Activated naive CD4-positive, alpha-beta T cell treated with anti-CD3 and anti-CD28 coated beads, Interleukin-2, amount 10 ng/mL, durations not matched to agents 7 days and 5 days (primary cell): ENCODE measurements at regions not wholly inside any gene's neighbourhood (a gene's known extent, or its start where the extent isn't known, plus 50 kb on each side); places are given as distances from the start of the nearest gene placed in this dataset.

Source experiments
- CTCF ChIA-PET: fragments of 350-600 bp; sonication (Branson Sonifier 250); formaldehyde crosslinking; loops from one replicate; lab custom pipeline; 2021; ENCODE audit warnings: antibody characterized with exemption; lab: Charles Lee
- DNase-seq: peaks from one replicate; pipeline ENCODE4 v3.0.0-alpha.2; 2020
- H3K27ac Mint-ChIP-seq: one replicate; pipeline ENCODE4 v1.8.0; 2021; ENCODE audit warnings: mild to moderate bottlenecking, moderate library complexity, mixed read lengths
- H3K27me3 Mint-ChIP-seq: one replicate; pipeline ENCODE4 v1.8.0; 2021; ENCODE audit warnings: mild to moderate bottlenecking, mixed read lengths
- H3K36me3 Mint-ChIP-seq: one replicate; pipeline ENCODE4 v1.8.0; 2021; ENCODE audit warnings: mixed read lengths
- H3K4me1 Mint-ChIP-seq: one replicate; pipeline ENCODE4 v1.8.0; 2021; ENCODE audit warnings: mixed read lengths
- H3K4me3 Mint-ChIP-seq: one replicate; pipeline ENCODE4 v1.8.0; 2021; ENCODE audit warnings: mild to moderate bottlenecking, moderate library complexity, mixed read lengths
- H3K9me3 Mint-ChIP-seq: one replicate; pipeline ENCODE4 v1.8.0; 2021; ENCODE audit warnings: mixed read lengths

DNA sequence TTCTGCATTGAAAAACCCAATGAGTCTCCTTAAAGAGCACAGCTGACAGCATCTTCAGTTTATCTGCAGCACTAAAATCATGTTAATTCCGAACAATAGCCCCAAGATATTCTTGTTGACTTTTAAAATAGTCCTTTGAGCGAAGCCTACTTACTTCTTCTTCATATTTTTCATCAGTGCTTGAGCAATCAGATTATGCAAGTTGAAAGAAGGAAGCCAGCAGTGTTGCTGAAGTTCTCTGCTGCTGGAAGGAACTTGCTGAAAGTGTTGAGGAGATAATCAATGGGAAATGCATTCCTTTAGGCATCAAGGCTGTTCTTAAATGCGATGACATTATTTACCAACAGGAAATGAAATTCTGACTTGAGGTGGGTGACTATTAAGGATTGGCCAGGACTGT lies 105.9 kb upstream of the SNTG2 start:
- DNase-seq: no peak
- H3K27ac Mint-ChIP-seq: no peak overlapping the region
- no peaks in the 10 kb centered on the region for H3K9me3 Mint-ChIP-seq
- CTCF ChIA-PET: no interaction called here
- H3K36me3 Mint-ChIP-seq: no peaks in the 10 kb centered on the region
- no peak overlapping the region for H3K4me3 Mint-ChIP-seq
- peaks cover 14% of the 10 kb centered on the region for H3K27me3 Mint-ChIP-seq
- H3K4me1 Mint-ChIP-seq: no peaks in the 10 kb centered on the region

DNA sequence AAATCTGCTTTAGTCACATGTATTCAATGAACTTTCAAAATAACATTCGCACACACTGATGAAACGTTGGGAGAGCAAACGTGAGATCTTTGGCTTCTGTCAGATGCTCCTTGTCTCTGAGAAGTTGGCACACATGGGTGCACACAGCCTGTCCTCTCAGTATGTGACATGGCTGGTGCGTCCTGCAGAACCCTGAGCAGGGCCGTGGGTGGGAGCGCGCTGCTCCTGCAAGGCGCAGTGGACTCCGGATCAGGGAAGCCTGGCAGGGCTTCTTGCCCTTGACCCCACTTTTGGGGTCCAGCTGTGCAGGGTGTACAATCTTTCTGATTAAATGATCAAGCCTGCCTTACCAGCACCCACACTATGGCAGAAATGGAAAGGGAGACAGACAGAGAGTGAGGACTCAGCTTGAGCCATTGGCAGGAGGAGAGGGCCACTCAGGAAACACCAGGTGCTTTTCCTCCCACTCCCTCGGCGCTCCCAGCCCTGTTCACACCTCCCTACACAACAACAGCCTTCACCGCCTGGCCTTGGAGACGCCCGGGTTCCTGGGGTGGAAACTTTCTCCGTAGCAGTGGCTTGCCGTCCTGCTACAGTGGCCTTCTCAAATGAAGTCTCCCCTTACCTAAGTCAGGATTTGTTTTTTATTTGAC lies 108.4 kb upstream of the SNTG2 start:
- Mint-ChIP-seq H3K9me3 (no peaks in the 10 kb centered on the region), H3K27me3 (peaks cover 26% of the 10 kb centered on the region), H3K27ac (no peak overlapping the region), H3K4me3 (no peak overlapping the region), H3K4me1 (no peaks in the 10 kb centered on the region), H3K36me3 (no peaks in the 10 kb centered on the region)
- no peak for DNase-seq
- CTCF ChIA-PET: no interaction called here

DNA sequence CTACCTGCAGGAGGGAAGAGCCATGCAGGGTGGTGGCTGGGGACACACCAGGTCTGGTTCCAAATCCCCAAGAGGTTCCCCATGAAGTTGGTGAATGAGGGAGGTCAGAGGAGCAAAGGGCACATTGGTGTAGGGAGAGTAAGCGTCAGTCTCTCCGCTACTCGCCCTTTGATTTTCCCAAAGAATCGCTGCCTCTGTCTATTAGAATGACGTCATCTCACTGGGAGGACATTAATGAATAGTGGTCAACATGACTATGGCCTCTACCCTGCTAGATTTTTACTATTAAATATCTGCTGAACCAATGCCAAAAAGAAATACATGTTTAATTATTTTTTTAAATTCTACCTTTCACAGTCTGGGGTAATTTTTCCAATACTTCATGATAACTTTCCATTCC lies 109.6 kb upstream of the SNTG2 start:
- no peaks in the 10 kb centered on the region for H3K36me3 Mint-ChIP-seq
- no peak for DNase-seq
- no peak overlapping the region for H3K4me3 Mint-ChIP-seq
- no peaks in the 10 kb centered on the region for H3K9me3 Mint-ChIP-seq
- CTCF ChIA-PET: no interaction called here
- peaks cover 26% of the 10 kb centered on the region for H3K27me3 Mint-ChIP-seq
- no peaks in the 10 kb centered on the region for H3K4me1 Mint-ChIP-seq
- H3K27ac Mint-ChIP-seq: no peak overlapping the region

DNA sequence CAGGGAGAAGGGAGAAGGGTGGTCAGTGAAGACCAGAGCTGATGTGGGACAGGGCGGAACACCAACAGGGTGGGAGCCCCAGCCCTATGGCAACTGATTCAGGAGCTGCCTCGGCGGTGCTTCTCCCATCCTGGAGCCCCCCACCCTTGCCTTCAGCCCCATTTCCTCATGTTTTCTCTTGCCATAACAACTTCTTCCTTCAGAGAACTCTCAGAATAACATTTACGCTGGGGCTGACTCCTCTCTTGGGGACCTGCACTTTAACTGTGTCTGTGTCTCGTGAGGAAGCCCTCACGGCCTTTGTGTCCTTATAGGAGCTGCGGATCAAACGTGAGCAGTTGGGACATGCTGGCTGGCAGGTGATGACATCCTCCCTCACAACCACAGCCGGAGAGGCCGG lies 116.4 kb upstream of the SNTG2 start:
- Mint-ChIP-seq H3K4me3 (no peak overlapping the region), H3K4me1 (no peaks in the 10 kb centered on the region), H3K9me3 (no peaks in the 10 kb centered on the region), H3K27ac (no peak overlapping the region), H3K27me3 (peaks cover 18% of the 10 kb centered on the region), H3K36me3 (no peaks in the 10 kb centered on the region)
- CTCF ChIA-PET: no interaction called here
- no peak for DNase-seq

DNA sequence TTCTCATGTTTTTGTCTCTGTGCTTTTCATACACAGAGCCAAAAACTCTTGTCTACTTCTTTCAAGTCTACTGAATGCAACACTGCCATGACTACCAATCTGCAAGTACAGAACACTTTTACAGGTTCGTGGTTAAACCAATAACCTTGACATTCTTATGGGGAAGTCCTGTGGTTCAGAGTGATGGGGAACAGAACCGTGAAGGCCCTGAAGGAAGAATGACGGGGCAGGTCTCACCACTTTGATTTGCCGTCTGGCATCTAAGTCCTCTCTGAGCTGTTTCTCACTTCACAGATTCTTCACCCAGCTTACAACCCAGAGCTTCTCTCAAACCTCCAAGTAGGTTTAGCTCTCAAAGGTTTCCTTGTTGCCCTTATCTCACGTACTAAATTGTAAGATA lies 117.5 kb upstream of the SNTG2 start:
- CTCF ChIA-PET: no interaction called here
- no peak overlapping the region for H3K4me3 Mint-ChIP-seq
- H3K36me3 Mint-ChIP-seq: no peaks in the 10 kb centered on the region
- no peaks in the 10 kb centered on the region for H3K9me3 Mint-ChIP-seq
- peaks cover 18% of the 10 kb centered on the region for H3K27me3 Mint-ChIP-seq
- no peaks in the 10 kb centered on the region for H3K4me1 Mint-ChIP-seq
- no peak for DNase-seq
- H3K27ac Mint-ChIP-seq: no peak overlapping the region

DNA sequence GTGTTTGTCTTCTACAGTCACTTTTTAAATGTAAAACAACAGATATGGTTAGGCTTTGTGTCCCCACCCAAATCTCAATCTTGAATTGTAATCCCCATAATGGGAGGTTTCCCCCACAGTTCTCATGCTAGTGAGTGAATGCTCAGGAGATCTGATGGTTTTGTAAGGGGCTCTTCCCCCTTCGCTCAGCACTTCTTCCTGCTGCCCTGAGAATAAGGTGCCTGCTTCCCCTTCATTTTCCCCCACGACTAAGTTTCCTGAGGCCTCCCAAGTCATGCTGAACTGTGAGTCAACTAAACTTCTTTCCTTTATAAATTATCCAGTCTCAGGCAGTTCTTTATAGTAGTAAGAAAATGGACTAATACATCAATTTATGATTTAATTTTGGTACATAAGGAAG lies 118.0 kb upstream of the SNTG2 start:
- H3K27ac Mint-ChIP-seq: no peak overlapping the region
- CTCF ChIA-PET: no interaction called here
- H3K27me3 Mint-ChIP-seq: peaks cover 15% of the 10 kb centered on the region
- no peaks in the 10 kb centered on the region for H3K36me3 Mint-ChIP-seq
- no peak for DNase-seq
- no peak overlapping the region for H3K4me3 Mint-ChIP-seq
- H3K9me3 Mint-ChIP-seq: no peaks in the 10 kb centered on the region
- H3K4me1 Mint-ChIP-seq: no peaks in the 10 kb centered on the region

DNA sequence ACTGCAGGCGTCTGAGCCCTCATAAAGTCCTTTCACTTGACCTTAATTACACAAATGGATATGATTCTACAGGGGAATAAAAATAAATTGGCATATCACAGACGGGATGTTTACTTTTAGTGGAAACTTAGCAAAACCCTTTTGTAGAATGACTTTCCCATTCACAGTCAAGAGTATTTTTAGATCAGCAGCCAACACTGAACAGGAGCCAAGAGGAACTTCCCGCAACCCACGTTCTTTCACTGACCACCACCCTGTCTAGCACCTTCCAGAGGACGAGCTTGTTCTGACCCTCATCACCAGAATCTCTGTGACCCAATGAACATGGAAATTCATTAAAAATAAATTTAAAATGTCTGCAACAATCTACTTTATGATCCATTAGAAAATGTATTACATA lies 119.0 kb upstream of the SNTG2 start:
- Mint-ChIP-seq H3K27ac (no peak overlapping the region), H3K4me3 (no peak overlapping the region), H3K9me3 (no peaks in the 10 kb centered on the region), H3K4me1 (no peaks in the 10 kb centered on the region), H3K36me3 (no peaks in the 10 kb centered on the region), H3K27me3 (peaks cover 15% of the 10 kb centered on the region)
- CTCF ChIA-PET: no interaction called here
- DNase-seq: no peak

DNA sequence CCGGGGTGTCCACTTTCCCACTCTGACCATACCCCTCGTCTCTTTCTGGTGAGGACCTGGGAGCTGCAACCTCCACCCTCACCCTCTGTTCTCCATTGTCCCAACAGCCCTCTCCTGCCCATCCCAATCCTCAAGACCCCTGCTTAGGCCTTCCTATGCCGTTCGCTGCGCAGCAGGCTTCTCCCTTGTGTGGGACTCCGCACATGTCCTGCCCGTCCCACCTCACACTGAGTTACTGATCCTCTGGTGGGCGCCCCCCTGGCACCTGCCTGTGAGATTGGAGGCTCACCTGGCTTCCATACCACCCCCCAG lies 119.5 kb upstream of the SNTG2 start:
- H3K27me3 Mint-ChIP-seq: peaks cover 15% of the 10 kb centered on the region

DNA sequence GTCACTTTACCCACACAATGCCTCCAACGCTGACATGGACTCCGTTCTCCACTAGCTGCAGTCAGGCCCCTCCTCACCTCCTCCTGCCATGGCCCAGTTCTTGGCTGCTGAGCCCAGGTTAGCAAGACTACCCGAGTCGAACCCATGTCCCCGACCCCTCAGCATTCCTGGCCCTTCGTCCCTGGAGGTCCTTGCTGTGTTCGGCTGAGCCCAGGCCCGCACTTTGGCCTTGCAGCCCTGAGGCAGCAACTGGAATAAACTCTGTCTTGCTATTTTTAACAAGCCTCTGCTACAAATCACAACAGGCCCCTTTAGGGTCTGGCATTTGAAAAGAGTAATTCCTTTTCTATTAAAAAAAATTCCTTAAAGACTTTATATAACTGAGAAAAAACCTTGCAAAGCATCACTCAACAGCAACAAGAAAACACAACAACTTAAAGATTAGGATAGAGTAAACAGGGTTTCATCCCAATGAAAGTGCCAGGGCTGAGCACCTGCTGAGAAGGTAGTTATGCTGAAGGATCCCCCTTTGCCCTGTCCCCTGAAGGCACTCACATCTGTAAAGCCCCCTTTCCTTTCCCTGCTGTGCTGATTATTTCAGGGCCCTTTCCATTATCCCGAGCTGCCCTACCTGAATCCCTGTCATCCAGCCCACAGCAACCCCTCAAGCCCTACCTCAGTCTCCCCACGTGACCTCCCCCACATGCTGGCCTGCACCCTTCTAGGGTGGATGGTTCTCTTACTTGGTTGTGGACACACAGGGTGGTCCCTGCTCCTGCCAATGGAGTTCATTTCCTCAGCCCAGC lies 120.0 kb upstream of the SNTG2 start:
- no peak for DNase-seq
- no peaks in the 10 kb centered on the region for H3K4me1 Mint-ChIP-seq
- no peaks in the 10 kb centered on the region for H3K9me3 Mint-ChIP-seq
- no peak overlapping the region for H3K27ac Mint-ChIP-seq
- no peak overlapping the region for H3K4me3 Mint-ChIP-seq
- CTCF ChIA-PET: no interaction called here
- peaks cover 15% of the 10 kb centered on the region for H3K27me3 Mint-ChIP-seq
- H3K36me3 Mint-ChIP-seq: no peaks in the 10 kb centered on the region

More for the DNA sequence above, 119.5 kb upstream of the SNTG2 start:
- no peak for DNase-seq
- no peaks in the 10 kb centered on the region for H3K36me3 Mint-ChIP-seq
- H3K27ac Mint-ChIP-seq: no peak overlapping the region
- no peaks in the 10 kb centered on the region for H3K9me3 Mint-ChIP-seq
- CTCF ChIA-PET: no interaction called here
- no peak overlapping the region for H3K4me3 Mint-ChIP-seq
- no peaks in the 10 kb centered on the region for H3K4me1 Mint-ChIP-seq

DNA sequence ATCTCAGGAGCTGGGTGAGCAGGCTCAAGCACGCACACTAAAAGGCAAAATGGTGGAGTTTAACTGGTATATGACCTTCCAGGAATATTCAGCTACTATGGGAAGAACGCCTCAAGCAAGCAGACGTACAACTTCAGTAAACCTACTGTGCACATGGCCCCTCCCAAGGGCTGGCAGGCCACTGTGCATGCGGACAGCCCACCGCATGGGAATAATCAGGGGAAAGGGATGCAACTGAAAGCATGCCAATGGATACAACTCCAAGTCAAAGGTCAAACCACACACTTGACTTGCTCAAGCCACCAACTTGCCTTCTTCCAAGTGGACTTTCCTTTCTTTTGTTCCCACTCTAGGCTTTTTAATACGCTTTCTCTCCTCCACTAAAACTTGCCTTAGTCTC lies 121.6 kb upstream of the SNTG2 start:
- DNase-seq: no peak
- Mint-ChIP-seq H3K9me3 (no peaks in the 10 kb centered on the region), H3K36me3 (no peaks in the 10 kb centered on the region), H3K4me3 (no peak overlapping the region), H3K27ac (no peak overlapping the region), H3K4me1 (no peaks in the 10 kb centered on the region), H3K27me3 (peaks cover 11% of the 10 kb centered on the region)
- CTCF ChIA-PET: no interaction called here

DNA sequence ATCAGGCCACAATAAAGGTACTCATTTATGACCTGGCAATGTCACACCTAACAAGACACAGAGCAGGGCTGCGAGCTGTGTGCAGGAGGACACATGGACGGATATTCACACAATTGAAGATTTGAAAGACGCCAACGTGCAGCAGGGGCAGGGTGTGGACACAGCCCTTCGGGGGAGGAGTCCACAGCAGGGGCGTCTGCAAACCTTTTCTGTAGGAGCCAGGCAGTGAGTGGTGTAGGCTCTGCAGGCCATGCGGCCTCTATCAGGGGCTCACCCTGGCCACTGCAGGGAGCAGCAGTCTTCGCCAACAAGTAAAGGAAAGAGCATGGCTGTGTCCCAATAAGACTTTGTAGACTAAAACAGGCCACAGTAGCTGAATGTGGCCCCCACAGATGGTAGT lies 125.7 kb upstream of the SNTG2 start:
- Mint-ChIP-seq H3K27me3 (peaks cover 8% of the 10 kb centered on the region), H3K9me3 (peaks cover 5% of the 10 kb centered on the region), H3K4me1 (no peaks in the 10 kb centered on the region), H3K4me3 (no peak overlapping the region), H3K36me3 (no peaks in the 10 kb centered on the region), H3K27ac (no peak overlapping the region)
- no peak for DNase-seq
- CTCF ChIA-PET: no interaction called here

DNA sequence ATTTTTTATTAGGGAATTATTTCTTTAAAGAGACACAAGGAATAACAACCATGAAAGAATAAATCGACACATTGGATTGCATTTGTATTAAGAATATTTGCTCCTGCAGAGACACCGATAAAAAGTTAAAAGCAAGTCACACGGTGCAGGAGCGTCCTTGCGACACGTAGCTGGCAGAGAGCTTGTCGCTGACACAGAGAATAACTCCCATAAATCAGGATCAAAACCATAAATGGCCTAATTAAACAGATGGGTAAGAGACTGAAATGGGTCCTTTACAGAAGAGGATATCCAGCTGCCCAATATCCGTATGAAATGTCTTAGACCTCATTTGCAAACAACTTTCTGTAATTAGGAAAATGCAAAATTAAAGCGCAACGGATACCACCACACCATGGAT lies 126.1 kb upstream of the SNTG2 start:
- CTCF ChIA-PET: no interaction called here
- H3K4me1 Mint-ChIP-seq: no peaks in the 10 kb centered on the region
- H3K4me3 Mint-ChIP-seq: no peak overlapping the region
- H3K27me3 Mint-ChIP-seq: peaks cover 8% of the 10 kb centered on the region
- H3K36me3 Mint-ChIP-seq: no peaks in the 10 kb centered on the region
- H3K9me3 Mint-ChIP-seq: peaks cover 5% of the 10 kb centered on the region
- no peak overlapping the region for H3K27ac Mint-ChIP-seq
- DNase-seq: no peak

DNA sequence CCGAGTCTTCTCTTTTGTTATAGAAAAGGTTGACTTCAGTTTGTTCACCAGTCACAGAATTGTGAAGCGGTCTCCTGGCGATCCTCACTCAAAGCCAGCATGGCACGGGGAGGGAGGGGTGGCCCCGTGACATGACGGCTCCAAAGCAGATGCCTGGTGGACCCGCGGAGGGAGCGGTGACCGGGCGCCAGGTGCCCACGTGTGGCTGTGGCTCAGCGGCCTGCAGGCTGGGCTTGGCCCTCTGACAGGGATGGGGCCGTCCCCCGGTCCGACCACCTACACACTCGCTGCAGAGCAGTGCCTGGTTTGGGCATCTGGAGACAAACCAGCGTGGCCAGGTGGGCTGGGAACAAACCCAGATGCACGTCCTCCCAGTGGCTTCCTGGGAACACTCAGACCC lies 129.1 kb upstream of the SNTG2 start:
- no peaks in the 10 kb centered on the region for H3K27me3 Mint-ChIP-seq
- peaks cover 5% of the 10 kb centered on the region for H3K9me3 Mint-ChIP-seq
- H3K36me3 Mint-ChIP-seq: no peaks in the 10 kb centered on the region
- H3K27ac Mint-ChIP-seq: no peak overlapping the region
- no peak for DNase-seq
- CTCF ChIA-PET: no interaction called here
- H3K4me3 Mint-ChIP-seq: no peak overlapping the region
- H3K4me1 Mint-ChIP-seq: no peaks in the 10 kb centered on the region

DNA sequence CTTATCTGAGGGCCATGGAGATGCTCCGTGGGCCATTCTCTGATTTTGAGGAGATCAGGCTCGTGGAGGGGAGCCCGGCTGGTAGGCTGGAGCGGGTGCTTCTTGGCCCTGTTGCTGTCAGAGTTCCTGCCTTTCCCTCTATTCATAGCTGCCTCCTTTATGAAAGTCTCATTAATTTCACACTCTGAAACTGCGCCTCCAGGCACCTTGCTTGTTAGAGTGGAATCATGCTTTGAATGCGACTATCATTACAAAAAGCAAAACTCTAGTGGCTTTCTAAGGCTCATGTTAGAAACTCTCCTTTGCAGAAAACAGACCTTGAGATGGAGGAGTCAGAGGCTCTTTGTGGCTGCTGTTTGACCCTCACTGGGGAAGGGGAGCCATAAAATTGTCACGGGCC lies 131.0 kb upstream of the SNTG2 start:
- H3K36me3 Mint-ChIP-seq: no peaks in the 10 kb centered on the region
- H3K27ac Mint-ChIP-seq: no peak overlapping the region
- DNase-seq: no peak
- CTCF ChIA-PET: no interaction called here
- H3K4me1 Mint-ChIP-seq: no peaks in the 10 kb centered on the region
- no peak overlapping the region for H3K4me3 Mint-ChIP-seq
- H3K9me3 Mint-ChIP-seq: peaks cover 5% of the 10 kb centered on the region
- no peaks in the 10 kb centered on the region for H3K27me3 Mint-ChIP-seq

DNA sequence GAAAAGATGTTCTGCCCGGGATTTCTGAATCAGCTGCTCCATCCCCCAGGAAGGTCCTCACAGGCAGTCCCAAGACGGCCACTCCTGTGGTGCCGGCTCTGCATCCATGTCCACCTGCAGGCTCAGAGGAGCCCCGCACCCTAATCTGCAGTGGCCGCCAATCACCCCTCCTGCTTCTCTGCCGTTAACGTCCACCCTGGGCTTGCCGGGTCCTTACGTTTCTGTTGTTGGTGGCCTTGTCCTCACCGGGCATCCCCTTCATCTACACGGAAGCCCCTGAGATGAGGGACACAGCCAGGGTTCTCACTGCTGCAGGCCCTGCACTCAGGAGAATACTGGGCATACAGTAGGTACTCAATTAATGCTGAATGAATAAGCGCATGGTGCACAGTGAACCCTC lies 131.5 kb upstream of the SNTG2 start:
- Mint-ChIP-seq H3K27ac (no peak overlapping the region), H3K27me3 (no peaks in the 10 kb centered on the region)

More for the DNA sequence above, 131.5 kb upstream of the SNTG2 start:
- Mint-ChIP-seq H3K36me3 (no peaks in the 10 kb centered on the region), H3K9me3 (peaks cover 5% of the 10 kb centered on the region), H3K4me3 (no peak overlapping the region), H3K4me1 (no peaks in the 10 kb centered on the region)
- no peak for DNase-seq
- CTCF ChIA-PET: no interaction called here
